B cell (primary cell): ENCODE measurements at regions not wholly inside any gene's neighbourhood (a gene's known extent, or its start where the extent isn't known, plus 50 kb on each side); places are given as distances from the start of the nearest gene placed in this dataset.

Experiments used
- ATAC-seq: fragments of 200-7000 bp; cut with Tn5 transposase; one replicate; pipeline ENCODE4 v1.10.0; 2021; ENCODE audit warnings: low read depth, mild to moderate bottlenecking, moderate number of reproducible peaks, moderate library complexity
- CTCF ChIA-PET: fragments of 350-600 bp; sonication (Branson Sonifier 250); formaldehyde crosslinking; loops from one replicate; lab custom pipeline; 2021; ENCODE audit warnings: antibody characterized with exemption, inconsistent platforms; lab: Charles Lee
- POLR2A ChIA-PET: fragments of 350-600 bp; sonication (Branson Sonifier 250); formaldehyde crosslinking; loops from one replicate; lab custom pipeline; 2021; ENCODE audit warnings: antibody characterized with exemption; lab: Charles Lee
- DNase-seq: peaks from one replicate; pipeline ENCODE4 v3.0.0; 2013
- H2AFZ ChIP-seq: 2 replicates; pipeline ENCODE4 v1.6.1; 2012; ENCODE audit warnings: mild to moderate bottlenecking, low read depth, low read length; ENCODE audit not compliant: insufficient read depth, poor library complexity, severe bottlenecking
- H3K27ac ChIP-seq, 2 donors: 1 replicate in 1 of 2; 2 replicates in 1 of 2; pipeline ENCODE4 v1.5.1; 2012 to 2013; ENCODE audit warnings: low read length in 2 of 2, mild to moderate bottlenecking in 2 of 2, moderate library complexity in 1 of 2
- H3K27me3 ChIP-seq, 4 experiments: fragments of 200-600 bp in 1 of 4; sonication (generic) in 1 of 4; replicated peaks in 1 of 4; 1 replicate in 2 of 4; 2 replicates in 2 of 4; pipeline versions ENCODE4 v1.6.1 to v1.7.0; 2013 to 2016; ENCODE audit warnings: low read length in 3 of 4, mild to moderate bottlenecking in 2 of 4, mixed read lengths in 1 of 4, moderate library complexity in 1 of 4; ENCODE audit not compliant: insufficient read depth in 4 of 4, control insufficient read depth in 3 of 4; ENCODE audit errors: control extremely low read depth in 1 of 4
- H3K36me3 ChIP-seq, 2 experiments: replicated peaks in 1 of 2; 1 replicate in 1 of 2; 2 replicates in 1 of 2; pipeline versions ENCODE4 v1.6.1 to v1.7.1; 2013; ENCODE audit warnings: low read length in 1 of 2; ENCODE audit not compliant: insufficient read depth in 2 of 2, control insufficient read depth in 1 of 2; ENCODE audit errors: control extremely low read depth in 1 of 2, extremely low read depth in 1 of 2
- H3K4me1 ChIP-seq, 2 donors: fragments of 200-600 bp in 1 of 2; sonication (generic) in 1 of 2; 1 replicate in 1 of 2; 2 replicates in 1 of 2; pipeline versions ENCODE4 v1.5.1 to v1.6.1; 2013 to 2017; ENCODE audit warnings: low read length in 2 of 2; ENCODE audit not compliant: control insufficient read depth in 2 of 2, insufficient read depth in 2 of 2
- H3K4me2 ChIP-seq: replicated peaks from 2 replicates; pipeline ENCODE3; 2012; ENCODE audit warnings: mild to moderate bottlenecking, low read depth, low read length; ENCODE audit not compliant: poor library complexity, severe bottlenecking
- H3K4me3 ChIP-seq, 5 experiments: fragments of 200-600 bp in 1 of 5; sonication (generic) in 1 of 5; 1 replicate in 3 of 5; 2 replicates in 2 of 5; pipeline versions ENCODE4 v1.5.1 to v1.7.0; 2011 to 2016; ENCODE audit warnings: low read length in 4 of 5, mild to moderate bottlenecking in 4 of 5, low read depth in 2 of 5, control low read depth in 1 of 5, moderate library complexity in 1 of 5; ENCODE audit not compliant: insufficient read depth in 1 of 5; ENCODE audit errors: control extremely low read depth in 1 of 5, extremely low read depth in 1 of 5
- H3K79me2 ChIP-seq: fragments of 200-600 bp; sonication (generic); one replicate; pipeline ENCODE4 v1.6.0; 2016; ENCODE audit warnings: low read length; ENCODE audit not compliant: control insufficient read depth, insufficient read depth
- H3K9ac ChIP-seq: fragments of 200-600 bp; sonication (generic); 2 replicates; pipeline ENCODE4 v1.6.1; 2017; ENCODE audit warnings: mild to moderate bottlenecking, low read length, moderate library complexity
- H3K9me3 ChIP-seq, 3 donors: one replicate each; pipeline versions ENCODE4 v1.6.1 to v1.7.1; 2013; ENCODE audit warnings: low read length in 2 of 3; ENCODE audit not compliant: control insufficient read depth in 2 of 3, insufficient read depth in 1 of 3; ENCODE audit errors: control extremely low read depth in 1 of 3
- H4K20me1 ChIP-seq: 2 replicates; pipeline ENCODE4 v1.6.0; 2012; ENCODE audit warnings: mild to moderate bottlenecking, low read length; ENCODE audit not compliant: insufficient read depth, control insufficient read depth, poor library complexity, severe bottlenecking
- H3K27ac Mint-ChIP-seq: one replicate; pipeline ENCODE4 v1.8.0; 2021; ENCODE audit warnings: mixed read lengths
- H3K27me3 Mint-ChIP-seq: one replicate; pipeline ENCODE4 v1.8.0; 2021; ENCODE audit warnings: mixed read lengths
- H3K4me1 Mint-ChIP-seq: one replicate; pipeline ENCODE4 v1.8.0; 2021; ENCODE audit warnings: mixed read lengths
- H3K4me3 Mint-ChIP-seq: one replicate; pipeline ENCODE4 v1.8.0; 2021; ENCODE audit warnings: mixed read lengths
- H3K9me3 Mint-ChIP-seq: one replicate; pipeline ENCODE4 v1.8.0; 2022; ENCODE audit warnings: mixed read lengths; ENCODE audit not compliant: insufficient read depth
- CTCF ChIP-seq: fragments of 200-600 bp; IDR thresholded peaks from one replicate; pipeline ENCODE4 v1.8.0; 2022; ENCODE audit warnings: antibody characterized with exemption, mild to moderate bottlenecking
- EZH2 ChIP-seq: IDR thresholded peaks from 2 replicates; pipeline ENCODE4 v1.6.1; 2012; ENCODE audit warnings: borderline replicate concordance, low read depth, mild to moderate bottlenecking, moderate library complexity, low read length; ENCODE audit not compliant: insufficient read depth, poor library complexity, severe bottlenecking
- WGBS: methylation state at CpG from one replicate; pipeline ENCODE4 v1.1.5; 2013; ENCODE audit warnings: missing lambda C conversion rate; ENCODE audit not compliant: insufficient coverage; 5-methylcytosine and 5-hydroxymethylcytosine counted together
- intact Hi-C: fragments of 100-400 bp; cut with micrococcal nuclease; formaldehyde crosslinking; loops from one replicate; pipeline ENCODE4 v1.10.0; 2022

- WGBS: no CpG with 5 or more reads among the region's 1 CpG
- ATAC-seq: no peak
- H3K4me1 ChIP-seq: no peaks in the 10 kb centered on the region
- H3K4me1 Mint-ChIP-seq: no peaks in the 10 kb centered on the region
- no peak overlapping the region for H3K4me3 ChIP-seq
- H3K9ac ChIP-seq: no peak overlapping the region
- no peaks in the 10 kb centered on the region for H3K27me3 ChIP-seq
- DNase-seq: no peak
- peaks cover 0 to 3% of the 10 kb centered on the region in 2 experiments for H3K36me3 ChIP-seq
- H3K4me3 Mint-ChIP-seq: no peak overlapping the region
- no peak overlapping the region for H3K4me2 ChIP-seq
- POLR2A ChIA-PET: no interaction called here
- H3K79me2 ChIP-seq: no peaks in the 10 kb centered on the region
- no peak overlapping the region for H2AFZ ChIP-seq
- H3K27me3 Mint-ChIP-seq: no peaks in the 10 kb centered on the region
- peaks cover 19% of the 10 kb centered on the region for H3K9me3 Mint-ChIP-seq
- H3K27ac ChIP-seq: no peak overlapping the region
- H4K20me1 ChIP-seq: no peaks in the 10 kb centered on the region
- H3K27ac Mint-ChIP-seq: no peak overlapping the region
- CTCF ChIA-PET: no interaction called here
- intact Hi-C loops: no loop called here
- peaks cover 0 to 25% (median 18%) of the 10 kb centered on the region in 3 donors for H3K9me3 ChIP-seq
- TF ChIP-seq CTCF (no peak), EZH2 (no peak)
Measured at GRCh38 chr12:46602474-46602873, 223.3 kb downstream of the SLC38A4 start.

- Histone ChIP-seq H3K9ac (no peak overlapping the region), H4K20me1 (no peaks in the 10 kb centered on the region), H3K27ac (no peak overlapping the region), H3K4me1 (peaks cover 5 to 9% of the 10 kb centered on the region in 2 donors), H2AFZ (no peak overlapping the region), H3K4me3 (no peak overlapping the region), H3K36me3 (no peaks in the 10 kb centered on the region), H3K4me2 (no peak overlapping the region), H3K79me2 (no peaks in the 10 kb centered on the region), H3K9me3 (peaks cover 0 to 1% (median under 1%) of the 10 kb centered on the region in 3 donors), H3K27me3 (no peaks in the 10 kb centered on the region)
- DNase-seq (no peak), ATAC-seq (no peak)
- TF ChIP-seq CTCF (no peak), EZH2 (no peak)
- H3K27ac Mint-ChIP-seq: no peak overlapping the region
- WGBS: 92% methylated on average over 2 of the region's 5 CpGs
- intact Hi-C loops: no loop called here
- CTCF ChIA-PET: no interaction called here
- POLR2A ChIA-PET: no interaction called here
- H3K4me3 Mint-ChIP-seq: no peak overlapping the region
- peaks cover 14% of the 10 kb centered on the region for H3K9me3 Mint-ChIP-seq
- H3K4me1 Mint-ChIP-seq: peaks cover 16% of the 10 kb centered on the region
- H3K27me3 Mint-ChIP-seq: no peaks in the 10 kb centered on the region
Measured at GRCh38 chr12:46590991-46591703, 218.6 kb upstream of the SLC38A2 start.
